ENCODE measurements at regions not wholly inside any gene's neighbourhood (a gene's known extent, or its start where the extent isn't known, plus 50 kb on each side); places are given as distances from the start of the nearest gene placed in this dataset.

DNA sequence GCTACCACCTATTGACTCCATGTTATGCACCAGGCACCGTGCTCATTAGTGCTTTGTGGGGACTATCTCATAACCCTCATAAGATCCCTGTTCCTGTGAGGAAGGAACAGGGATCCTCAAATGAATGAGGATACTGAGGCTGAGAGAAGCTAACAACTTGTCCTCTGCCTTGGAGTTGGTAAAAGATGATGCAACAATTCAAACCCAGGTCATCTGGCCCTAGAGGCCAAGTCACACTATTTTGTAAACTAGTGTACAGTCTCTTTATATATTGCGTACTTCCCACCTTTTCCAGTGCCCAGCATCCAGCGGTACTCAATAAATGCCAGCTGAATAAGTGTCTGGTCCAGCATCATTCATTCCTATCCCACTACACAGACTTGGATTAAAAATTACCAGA lies 92.6 kb downstream of the RCN1 start:
- H3K4me1 Mint-ChIP-seq (ENCODE audit: low read depth), result no peaks in the 10 kb centered on the region
- peaks cover 8% of the 10 kb centered on the region for H3K27me3 Mint-ChIP-seq (ENCODE audit: insufficient read depth)
- no peak overlapping the region for H3K27ac Mint-ChIP-seq
- intact Hi-C loops (cut with micrococcal nuclease), result no loop called here
- DNase-seq (ENCODE audit: low spot score), result no peak
- H3K36me3 Mint-ChIP-seq (ENCODE audit: low read depth), result no peaks in the 10 kb centered on the region
- no peaks in the 10 kb centered on the region for H3K9me3 Mint-ChIP-seq
- H3K4me3 Mint-ChIP-seq, result no peak overlapping the region

DNA sequence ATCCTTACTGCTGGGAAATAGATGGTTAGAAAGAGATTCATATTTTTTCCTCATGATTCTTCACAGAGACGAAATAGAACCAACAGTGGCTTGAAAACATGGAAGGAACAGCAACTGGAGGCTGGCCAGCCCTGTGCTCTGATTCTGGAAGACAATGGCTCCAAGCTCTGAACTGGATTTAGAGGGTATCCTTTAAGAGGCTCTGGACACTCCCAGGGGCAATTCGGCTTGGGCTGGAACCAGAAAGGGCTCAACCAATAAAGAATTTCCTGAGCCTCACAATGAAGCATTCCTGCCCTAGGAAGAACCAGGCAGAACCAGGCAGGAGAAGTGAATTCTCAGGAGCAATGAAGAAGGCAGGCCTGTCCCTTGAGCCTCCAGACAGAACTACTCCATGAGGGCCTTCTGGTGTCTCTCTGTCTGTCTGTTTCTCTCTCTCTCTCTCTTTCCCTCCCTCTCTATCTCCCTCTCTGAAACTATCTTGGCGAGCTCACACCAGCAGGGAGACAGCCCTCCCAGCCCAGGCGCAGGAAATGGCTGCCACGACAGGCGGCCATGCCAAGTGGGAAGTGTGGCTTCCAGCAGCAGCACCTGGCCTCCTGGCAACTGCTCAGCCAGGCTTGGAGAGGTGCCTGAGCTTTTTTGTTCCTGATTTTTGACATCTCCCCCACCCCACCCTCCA lies 93.3 kb downstream of the RCN1 start:
- H3K27me3 Mint-ChIP-seq (ENCODE audit: insufficient read depth), result peaks cover 5% of the 10 kb centered on the region
- DNase-seq (ENCODE audit: low spot score), result no peak
- no peak overlapping the region for H3K4me3 Mint-ChIP-seq
- H3K36me3 Mint-ChIP-seq (ENCODE audit: low read depth), result no peaks in the 10 kb centered on the region
- H3K9me3 Mint-ChIP-seq, result no peaks in the 10 kb centered on the region
- H3K27ac Mint-ChIP-seq, result no peak overlapping the region
- intact Hi-C loops (cut with micrococcal nuclease), result no loop called here
- H3K4me1 Mint-ChIP-seq (ENCODE audit: low read depth), result no peaks in the 10 kb centered on the region

- no peaks in the 10 kb centered on the region for H3K4me1 Mint-ChIP-seq (ENCODE audit: low read depth)
These were observed 94.0 kb downstream of the RCN1 start for GRCh38 chr11:32184723-32185376.

GRCh38 chr11:32186118-32186517 lies 95.2 kb downstream of the RCN1 start:
- no peak overlapping the region for H3K4me3 Mint-ChIP-seq
- intact Hi-C loops (cut with micrococcal nuclease), result no loop called here

More at GRCh38 chr11:32184723-32185376, 94.0 kb downstream of the RCN1 start:
- intact Hi-C loops (cut with micrococcal nuclease), result no loop called here
- no peak for DNase-seq (ENCODE audit: low spot score)
- peaks cover 5% of the 10 kb centered on the region for H3K27me3 Mint-ChIP-seq (ENCODE audit: insufficient read depth)
- no peaks in the 10 kb centered on the region for H3K36me3 Mint-ChIP-seq (ENCODE audit: low read depth)
- no peaks in the 10 kb centered on the region for H3K9me3 Mint-ChIP-seq
- no peak overlapping the region for H3K4me3 Mint-ChIP-seq
- peak overlapping the region; percentile 41 for H3K27ac Mint-ChIP-seq

DNA sequence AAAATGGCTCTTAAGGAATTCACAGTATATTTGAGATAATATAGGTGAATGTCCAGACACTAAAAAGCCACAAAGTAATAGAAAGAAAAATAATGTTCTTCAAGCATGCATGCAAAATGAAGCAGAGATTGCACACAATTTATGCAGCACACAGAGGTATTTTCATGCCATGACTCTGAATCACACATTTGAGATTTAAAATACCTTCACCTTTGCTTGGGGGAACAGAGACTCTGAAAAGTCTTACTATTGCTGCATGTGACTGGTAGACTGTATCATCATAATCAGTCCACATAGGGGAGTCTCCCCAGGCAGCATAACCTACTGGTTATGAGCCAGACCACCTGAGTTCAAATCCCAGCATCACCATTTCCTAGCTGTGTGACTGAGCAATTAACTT lies 96.2 kb downstream of the RCN1 start:
- DNase-seq (ENCODE audit: low spot score), result no peak
- H3K9me3 Mint-ChIP-seq, result no peaks in the 10 kb centered on the region
- peaks cover 5% of the 10 kb centered on the region for H3K27me3 Mint-ChIP-seq (ENCODE audit: insufficient read depth)
- H3K36me3 Mint-ChIP-seq (ENCODE audit: low read depth), result no peaks in the 10 kb centered on the region
- no peak overlapping the region for H3K4me3 Mint-ChIP-seq
- intact Hi-C loops (cut with micrococcal nuclease), result no loop called here
- H3K27ac Mint-ChIP-seq, result no peak overlapping the region
- H3K4me1 Mint-ChIP-seq (ENCODE audit: low read depth), result no peaks in the 10 kb centered on the region

More at GRCh38 chr11:32186118-32186517, 95.2 kb downstream of the RCN1 start:
- Mint-ChIP-seq H3K9me3 (no peaks in the 10 kb centered on the region), H3K27ac (no peak overlapping the region), H3K4me1 (ENCODE audit: low read depth) (no peaks in the 10 kb centered on the region), H3K27me3 (ENCODE audit: insufficient read depth) (peaks cover 5% of the 10 kb centered on the region), H3K36me3 (ENCODE audit: low read depth) (no peaks in the 10 kb centered on the region)
- DNase-seq (ENCODE audit: low spot score), result no peak

- no peaks in the 10 kb centered on the region for H3K9me3 Mint-ChIP-seq
- H3K4me3 Mint-ChIP-seq, result no peak overlapping the region
- H3K27ac Mint-ChIP-seq, result no peak overlapping the region
- no peaks in the 10 kb centered on the region for H3K4me1 Mint-ChIP-seq (ENCODE audit: low read depth)
- H3K36me3 Mint-ChIP-seq (ENCODE audit: low read depth), result no peaks in the 10 kb centered on the region
- H3K27me3 Mint-ChIP-seq (ENCODE audit: insufficient read depth), result no peaks in the 10 kb centered on the region
- intact Hi-C loops (cut with micrococcal nuclease), result no loop called here
- no peak for DNase-seq (ENCODE audit: low spot score)
These were observed 97.9 kb downstream of the RCN1 start for GRCh38 chr11:32188785-32189184.

DNA sequence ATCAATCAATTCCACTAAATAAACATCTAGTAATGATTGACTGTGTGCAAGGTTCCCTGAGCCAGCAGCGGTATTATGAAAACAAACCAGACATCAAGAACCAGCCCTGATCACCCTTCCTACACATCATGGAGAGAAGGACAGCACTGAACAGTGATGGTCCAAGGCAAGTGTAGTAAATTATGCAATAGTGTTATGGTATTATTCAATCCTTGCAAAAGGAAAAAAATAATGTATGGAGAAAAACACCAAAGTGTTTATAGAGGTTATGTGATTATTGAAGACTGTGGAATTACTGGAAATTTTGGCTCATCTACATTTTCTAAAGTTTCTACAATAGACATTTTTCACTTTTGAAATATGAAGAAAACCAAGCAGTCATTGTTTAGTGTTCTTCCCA lies 105.3 kb downstream of the RCN1 start:
- no peak overlapping the region for H3K27ac Mint-ChIP-seq
- H3K4me3 Mint-ChIP-seq, result no peak overlapping the region
- H3K9me3 Mint-ChIP-seq, result no peaks in the 10 kb centered on the region
- no peaks in the 10 kb centered on the region for H3K27me3 Mint-ChIP-seq (ENCODE audit: insufficient read depth)
- no peaks in the 10 kb centered on the region for H3K4me1 Mint-ChIP-seq (ENCODE audit: low read depth)
- no peaks in the 10 kb centered on the region for H3K36me3 Mint-ChIP-seq (ENCODE audit: low read depth)
- no peak for DNase-seq (ENCODE audit: low spot score)
- intact Hi-C loops (cut with micrococcal nuclease), result no loop called here

- intact Hi-C loops (cut with micrococcal nuclease), result no loop called here
- Mint-ChIP-seq H3K4me3 (no peak overlapping the region), H3K36me3 (ENCODE audit: low read depth) (no peaks in the 10 kb centered on the region), H3K9me3 (no peaks in the 10 kb centered on the region), H3K27me3 (ENCODE audit: insufficient read depth) (no peaks in the 10 kb centered on the region), H3K27ac (no peak overlapping the region), H3K4me1 (ENCODE audit: low read depth) (no peaks in the 10 kb centered on the region)
- DNase-seq (ENCODE audit: low spot score), result no peak
These were observed 107.2 kb downstream of the RCN1 start for GRCh38 chr11:32198053-32198452.

GRCh38 chr11:32200136-32200847 lies 109.4 kb downstream of the RCN1 start:
- intact Hi-C loops (cut with micrococcal nuclease), result no loop called here
- H3K4me1 Mint-ChIP-seq (ENCODE audit: low read depth), result no peaks in the 10 kb centered on the region

GRCh38 chr11:32204751-32205150 lies 113.9 kb downstream of the RCN1 start:
- H3K4me1 Mint-ChIP-seq (ENCODE audit: low read depth), result no peaks in the 10 kb centered on the region
- no peaks in the 10 kb centered on the region for H3K36me3 Mint-ChIP-seq (ENCODE audit: low read depth)
- intact Hi-C loops (cut with micrococcal nuclease), result no loop called here
- H3K27me3 Mint-ChIP-seq (ENCODE audit: insufficient read depth), result no peaks in the 10 kb centered on the region
- H3K4me3 Mint-ChIP-seq, result no peak overlapping the region
- H3K27ac Mint-ChIP-seq, result no peak overlapping the region
- no peaks in the 10 kb centered on the region for H3K9me3 Mint-ChIP-seq
- DNase-seq (ENCODE audit: low spot score), result no peak

More at GRCh38 chr11:32200136-32200847, 109.4 kb downstream of the RCN1 start:
- no peaks in the 10 kb centered on the region for H3K36me3 Mint-ChIP-seq (ENCODE audit: low read depth)
- no peaks in the 10 kb centered on the region for H3K27me3 Mint-ChIP-seq (ENCODE audit: insufficient read depth)
- H3K9me3 Mint-ChIP-seq, result no peaks in the 10 kb centered on the region
- H3K27ac Mint-ChIP-seq, result no peak overlapping the region
- H3K4me3 Mint-ChIP-seq, result no peak overlapping the region
- DNase-seq (ENCODE audit: low spot score), result no peak

DNA sequence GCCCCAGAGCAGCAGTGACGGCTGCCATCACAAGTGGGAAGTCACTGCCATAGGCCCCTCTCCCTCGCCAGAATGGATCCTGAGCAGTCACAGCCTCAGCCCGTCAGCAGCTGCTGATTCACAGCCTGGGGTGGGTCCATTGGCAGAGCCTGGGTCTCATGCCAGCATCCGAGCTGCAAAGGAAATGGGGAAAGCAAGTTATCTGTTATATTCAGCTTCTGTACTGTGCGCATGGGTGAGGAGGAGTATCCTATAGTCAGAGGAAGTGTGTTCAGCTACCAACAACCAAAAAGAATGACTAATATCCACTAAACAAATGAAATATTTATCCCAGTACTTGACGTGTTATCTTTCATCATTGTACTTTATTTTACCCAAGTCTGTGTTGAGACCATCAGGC lies 119.7 kb downstream of the RCN1 start:
- intact Hi-C loops (cut with micrococcal nuclease), result no loop called here
- Mint-ChIP-seq H3K4me3 (no peak overlapping the region), H3K27me3 (ENCODE audit: insufficient read depth) (no peaks in the 10 kb centered on the region), H3K9me3 (no peaks in the 10 kb centered on the region), H3K27ac (no peak overlapping the region), H3K36me3 (ENCODE audit: low read depth) (no peaks in the 10 kb centered on the region), H3K4me1 (ENCODE audit: low read depth) (no peaks in the 10 kb centered on the region)
- no peak for DNase-seq (ENCODE audit: low spot score)

DNA sequence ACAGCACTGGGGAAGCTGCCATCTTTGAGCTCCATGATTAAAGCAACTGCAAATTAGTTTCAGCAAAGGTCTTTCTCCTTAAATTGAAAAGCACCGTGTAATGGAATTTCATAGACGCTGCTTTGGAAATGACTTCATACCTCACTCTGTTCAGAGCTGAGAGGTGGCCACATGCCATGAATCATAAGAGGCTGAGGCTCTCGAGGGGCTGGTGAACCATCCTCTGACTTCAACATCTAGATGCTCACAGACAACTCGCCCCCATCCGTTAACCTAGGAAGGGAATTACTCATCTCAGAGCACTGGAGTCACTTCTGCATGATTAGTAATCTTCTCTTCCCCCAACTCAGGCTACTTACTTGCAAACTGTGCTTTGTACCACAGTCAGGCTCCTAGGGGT lies 122.3 kb downstream of the RCN1 start:
- H3K27me3 Mint-ChIP-seq (ENCODE audit: insufficient read depth), result no peaks in the 10 kb centered on the region

GRCh38 chr11:32215157-32215556 lies 124.3 kb downstream of the RCN1 start:
- Mint-ChIP-seq H3K27me3 (ENCODE audit: insufficient read depth) (no peaks in the 10 kb centered on the region), H3K9me3 (no peaks in the 10 kb centered on the region), H3K36me3 (ENCODE audit: low read depth) (no peaks in the 10 kb centered on the region), H3K4me3 (no peak overlapping the region), H3K27ac (no peak overlapping the region), H3K4me1 (ENCODE audit: low read depth) (no peaks in the 10 kb centered on the region)
- DNase-seq (ENCODE audit: low spot score), result no peak
- intact Hi-C loops (cut with micrococcal nuclease), result no loop called here

More for the DNA sequence above, 122.3 kb downstream of the RCN1 start:
- no peaks in the 10 kb centered on the region for H3K9me3 Mint-ChIP-seq
- no peak overlapping the region for H3K27ac Mint-ChIP-seq
- no peaks in the 10 kb centered on the region for H3K4me1 Mint-ChIP-seq (ENCODE audit: low read depth)
- no peak overlapping the region for H3K4me3 Mint-ChIP-seq
- intact Hi-C loops (cut with micrococcal nuclease), result no loop called here
- DNase-seq (ENCODE audit: low spot score), result no peak
- no peaks in the 10 kb centered on the region for H3K36me3 Mint-ChIP-seq (ENCODE audit: low read depth)
